GM18861 (cell line): ENCODE measurements at regions not wholly inside any gene's neighbourhood (a gene's known extent, or its start where the extent isn't known, plus 50 kb on each side); places are given as distances from the start of the nearest gene placed in this dataset.

Experiments
- ATAC-seq: cut with Tn5 transposase; IDR thresholded peaks from one replicate; pipeline ENCODE4 v1.9.1; 2021; ENCODE audit not compliant: unreplicated experiment

DNA sequence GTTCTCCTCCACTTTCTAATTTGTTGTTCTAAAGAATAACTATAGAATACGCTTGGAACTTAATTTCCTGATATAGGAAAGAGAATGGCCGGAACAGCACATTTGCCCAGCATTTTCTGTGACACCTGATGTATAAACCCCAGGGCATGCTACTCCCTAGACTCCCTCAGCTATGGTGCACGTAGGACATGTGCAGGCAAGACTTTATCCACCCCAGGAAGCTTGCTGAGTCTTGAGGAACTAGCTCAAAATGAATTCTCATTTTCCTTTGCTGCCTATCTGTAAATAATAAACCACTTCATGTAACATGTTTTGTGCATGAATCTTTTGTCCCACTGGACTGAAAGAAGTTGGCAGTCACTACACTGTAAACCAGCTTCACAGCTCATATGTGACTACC, 535.8 kb upstream of the SLITRK1 start:
- no peak for ATAC-seq

DNA sequence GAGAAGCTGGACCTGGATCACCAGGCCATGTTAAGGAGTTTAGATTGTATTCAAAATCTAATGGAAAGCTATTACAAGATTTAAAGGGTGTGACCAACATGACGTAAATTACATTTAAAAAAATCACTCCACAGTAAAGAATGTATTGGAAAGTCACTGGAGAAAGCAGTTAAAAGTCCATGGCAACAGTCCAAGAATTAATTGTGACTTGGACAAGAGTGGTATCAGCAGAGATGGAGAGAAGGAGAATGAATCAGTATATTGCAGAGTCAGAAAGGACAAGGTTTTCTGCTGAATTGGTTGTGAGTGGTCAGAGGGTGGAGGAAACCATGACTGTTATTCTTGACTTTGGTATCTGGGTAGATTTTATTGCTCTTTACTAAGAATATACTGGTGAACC, 535.1 kb upstream of the SLITRK1 start:
- ATAC-seq, result no peak

DNA sequence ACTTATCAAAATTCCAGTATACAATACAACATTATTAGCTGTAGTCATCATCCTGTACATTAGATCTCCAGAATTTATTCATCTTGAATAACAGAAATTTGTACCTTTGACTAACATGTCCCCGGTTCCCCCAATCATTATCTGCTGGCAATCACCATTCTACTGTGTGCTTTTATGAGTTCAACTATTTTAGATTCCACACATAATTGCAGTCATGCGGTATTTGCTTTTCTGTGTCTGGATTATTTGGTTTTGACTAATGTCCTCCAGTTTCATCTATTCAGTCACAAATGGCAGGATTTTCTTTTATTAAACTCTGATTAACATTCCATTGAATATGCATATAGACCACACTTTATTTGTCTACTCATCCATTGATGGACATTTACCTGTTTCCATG, 530.7 kb upstream of the SLITRK1 start:
- no peak for ATAC-seq

DNA sequence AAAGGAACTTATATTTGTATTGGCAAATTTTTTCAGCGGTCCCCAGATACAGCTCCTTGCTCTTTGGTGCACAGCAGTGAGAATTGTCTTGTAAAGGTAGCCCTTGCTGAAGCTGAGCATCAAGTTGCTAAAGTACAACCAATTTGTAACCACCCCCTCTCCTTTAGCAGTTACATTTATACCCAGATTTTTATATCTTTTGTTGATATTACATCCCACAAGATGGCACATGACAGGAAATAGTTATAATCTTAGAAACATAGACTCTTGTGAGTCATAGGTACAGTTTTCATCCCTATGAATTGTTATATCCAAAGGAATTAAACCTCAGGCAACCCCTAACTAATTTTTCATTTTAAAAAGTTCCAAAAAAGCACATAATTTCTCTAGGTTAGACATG, 523.0 kb upstream of the SLITRK1 start:
- no peak for ATAC-seq

DNA sequence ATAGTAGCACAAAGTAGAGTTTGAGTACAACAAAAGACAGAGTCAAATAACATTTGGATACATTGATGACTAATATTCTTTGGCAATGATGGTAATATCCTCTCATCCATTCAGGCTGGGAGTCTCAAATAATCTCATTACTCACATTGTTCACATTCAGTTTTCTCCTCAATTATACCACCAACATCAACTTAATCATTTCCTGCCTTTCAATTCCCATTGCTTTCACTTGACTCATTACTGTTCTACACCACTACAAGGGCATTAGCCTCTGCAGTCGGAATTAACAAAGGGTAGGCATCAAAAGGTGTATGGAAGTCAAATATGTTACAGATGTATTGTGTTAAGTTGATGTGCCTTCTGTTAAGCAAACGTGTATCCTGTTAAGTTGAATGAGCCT, 518.4 kb upstream of the SLITRK1 start:
- no peak for ATAC-seq

DNA sequence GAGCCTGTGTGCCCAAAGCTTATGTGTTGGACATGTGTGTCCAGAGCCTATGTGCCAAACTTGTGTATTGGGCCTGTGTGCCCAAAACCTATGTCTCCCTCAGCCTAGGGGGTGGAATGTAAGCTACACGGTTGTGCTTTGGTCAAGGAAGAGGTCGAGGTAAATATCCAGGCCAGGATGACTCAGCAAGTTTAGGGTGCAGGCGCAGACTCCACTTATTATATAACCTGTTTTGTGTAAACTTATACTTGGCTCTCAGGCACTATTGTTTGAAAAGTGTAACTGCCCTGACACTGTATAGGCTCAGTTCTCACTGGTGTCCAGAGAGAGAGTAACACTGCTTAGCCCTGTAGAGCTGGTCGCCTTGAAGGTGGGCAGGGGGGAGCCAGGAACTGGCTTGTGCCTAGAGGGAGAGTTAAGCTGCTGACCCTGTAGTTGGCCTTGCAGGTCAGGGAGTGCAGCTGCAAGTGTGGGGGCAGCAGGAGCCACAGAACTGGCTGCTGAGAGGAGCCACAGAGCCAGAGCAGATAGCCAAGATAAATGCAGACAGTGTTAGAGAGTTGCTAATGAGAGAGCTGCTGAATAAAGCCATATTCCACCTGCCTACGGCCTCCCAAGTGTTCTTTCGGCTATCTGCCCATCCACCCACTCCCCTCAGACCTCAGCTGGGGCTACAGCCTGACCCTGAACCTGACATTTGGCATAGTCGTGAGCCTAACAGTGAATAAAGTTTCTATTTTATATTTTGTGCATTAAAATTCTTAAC, 517.2 kb upstream of the SLITRK1 start:
- no peak for ATAC-seq

DNA sequence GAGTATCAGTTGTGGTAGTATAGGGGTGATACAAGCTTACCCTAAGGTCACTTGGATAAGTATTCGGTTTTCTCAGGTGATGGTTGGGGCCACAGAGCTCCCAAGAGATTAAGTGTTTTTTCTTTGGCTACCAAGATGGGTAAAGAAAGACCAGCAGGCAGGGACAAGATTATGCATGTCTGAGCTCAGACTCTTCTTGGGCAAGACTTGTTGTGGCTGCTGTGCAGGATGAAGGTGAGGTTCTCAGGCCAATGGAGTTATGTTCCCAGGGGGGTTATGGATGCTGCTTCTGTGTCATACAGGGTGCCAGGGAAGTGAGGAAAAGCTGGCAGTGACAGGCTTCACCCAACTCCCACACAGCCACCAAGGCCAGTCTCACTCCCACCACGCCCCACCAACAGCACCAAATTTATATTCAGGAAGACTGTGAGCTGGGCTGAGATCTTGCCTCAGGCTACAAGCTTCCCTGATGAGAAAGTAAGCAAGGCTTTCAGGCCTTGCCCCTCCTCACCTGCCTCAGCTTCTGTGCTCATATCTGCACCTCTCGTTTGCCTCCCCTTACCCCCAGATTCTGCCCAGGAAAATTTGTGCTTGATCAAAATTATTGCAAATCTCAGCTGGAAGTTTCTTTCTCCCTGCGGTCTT, 511.8 kb upstream of the SLITRK1 start:
- ATAC-seq, result no peak

DNA sequence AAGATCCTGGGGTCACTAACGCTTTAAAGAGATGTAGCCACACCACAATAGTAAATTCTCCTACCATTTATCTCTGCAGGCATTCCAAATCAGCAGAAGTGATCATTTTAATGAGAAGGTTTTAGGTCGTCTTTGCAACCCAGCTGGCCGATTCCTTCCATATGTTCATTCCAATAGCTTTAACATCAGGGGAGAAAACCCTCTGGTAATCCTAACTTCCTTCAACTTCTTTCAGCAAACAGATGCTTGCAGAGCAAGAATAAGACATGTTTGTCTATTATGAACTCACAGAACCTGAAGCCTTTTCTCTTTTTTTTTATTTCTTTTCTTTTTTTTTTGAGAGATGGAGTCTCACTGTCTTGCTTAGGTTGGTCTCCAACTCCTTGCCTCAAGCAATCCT, 498.6 kb upstream of the SLITRK1 start:
- no peak for ATAC-seq

DNA sequence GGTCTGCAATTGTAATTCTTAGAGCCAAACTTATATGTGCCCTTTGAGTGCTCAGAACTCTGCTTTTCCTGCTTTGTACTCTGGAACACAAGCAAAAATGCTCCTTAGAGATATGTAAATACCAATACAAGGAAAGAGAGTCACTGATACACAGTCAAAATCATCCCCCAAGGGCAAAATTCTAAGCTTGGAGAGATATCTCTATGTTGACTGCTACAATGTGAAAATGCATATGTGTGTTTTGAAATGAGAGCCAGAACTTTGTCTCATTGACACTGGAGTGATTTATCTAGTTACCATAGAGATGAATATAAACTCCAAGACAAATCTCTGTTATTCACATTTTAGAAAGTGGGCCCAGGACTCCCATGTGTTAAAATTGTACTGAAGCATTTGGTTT, 494.8 kb upstream of the SLITRK1 start:
- ATAC-seq, result no peak

DNA sequence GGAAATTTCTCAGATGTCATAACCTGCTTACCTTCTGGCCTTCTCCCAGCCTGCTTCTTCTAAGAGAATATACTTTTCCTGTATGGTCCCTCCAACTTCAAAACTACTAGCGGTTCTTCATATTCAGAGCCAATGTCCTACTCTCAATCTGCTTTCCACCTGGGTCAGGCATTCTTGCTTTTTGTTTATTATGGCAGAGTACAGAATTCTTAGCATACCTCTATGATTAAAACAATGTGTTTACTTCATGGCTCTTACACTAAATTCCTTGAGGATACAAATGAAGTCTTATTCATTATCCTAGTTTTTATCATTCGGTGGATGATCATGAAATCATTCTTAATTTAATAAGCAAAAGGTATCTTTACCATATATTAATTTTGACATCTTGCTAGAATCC, 484.2 kb upstream of the SLITRK1 start:
- no peak for ATAC-seq

DNA sequence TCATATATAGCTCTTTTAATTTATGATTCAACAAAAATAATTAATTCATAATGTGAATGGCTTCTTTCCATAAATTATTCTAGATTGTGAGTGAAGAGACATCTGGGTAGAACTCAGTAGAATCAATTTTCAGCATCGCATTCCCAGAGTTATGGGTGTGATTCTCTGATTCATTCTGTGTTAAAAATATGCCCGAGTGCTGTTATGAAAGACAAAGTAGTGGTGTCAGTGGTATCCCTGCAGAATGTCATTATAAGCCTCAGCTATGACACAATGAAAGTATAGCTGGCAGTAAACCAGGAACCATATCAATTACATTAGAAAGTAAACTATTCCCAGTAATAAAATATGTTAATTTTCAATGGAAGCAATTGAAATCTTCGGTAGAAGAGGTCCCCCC, 480.5 kb upstream of the SLITRK1 start:
- ATAC-seq, result no peak

DNA sequence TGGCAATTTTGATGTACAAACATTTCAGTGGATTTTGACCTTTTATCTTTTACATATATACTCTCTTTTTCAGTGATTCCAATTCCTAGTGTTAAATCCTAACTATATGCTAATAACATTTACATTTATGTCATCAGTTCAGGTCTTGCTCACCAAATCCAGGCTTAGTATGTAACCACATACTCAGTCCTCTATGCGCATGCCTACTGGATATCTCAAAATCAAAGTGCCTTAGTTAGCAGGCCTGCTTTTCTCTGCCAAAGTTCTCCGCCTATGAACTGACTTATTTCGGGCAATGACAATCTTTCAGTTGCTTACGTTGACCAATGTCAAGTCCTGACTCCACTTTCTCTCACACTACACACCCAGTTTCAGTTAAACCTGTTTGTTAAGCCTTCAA, 478.5 kb upstream of the SLITRK1 start:
- no peak for ATAC-seq

DNA sequence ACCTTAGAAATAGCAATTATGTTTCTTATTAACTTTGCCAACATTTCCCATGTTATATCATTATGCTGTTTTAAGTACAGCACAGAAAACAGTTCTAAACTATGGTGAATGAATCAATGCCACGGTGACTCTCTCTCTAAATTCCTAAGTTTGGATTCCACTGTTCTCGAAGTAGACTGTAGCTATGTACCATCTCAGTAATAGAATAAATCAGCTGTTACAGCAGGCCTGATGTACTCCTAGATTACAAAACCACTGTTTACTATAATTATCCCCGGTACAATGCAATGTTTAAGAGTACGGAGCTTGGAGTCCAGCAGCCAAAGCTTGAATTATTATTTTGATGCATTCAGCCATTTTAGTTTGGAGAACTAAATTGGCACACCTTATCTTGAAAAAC, 476.3 kb upstream of the SLITRK1 start:
- no peak for ATAC-seq

DNA sequence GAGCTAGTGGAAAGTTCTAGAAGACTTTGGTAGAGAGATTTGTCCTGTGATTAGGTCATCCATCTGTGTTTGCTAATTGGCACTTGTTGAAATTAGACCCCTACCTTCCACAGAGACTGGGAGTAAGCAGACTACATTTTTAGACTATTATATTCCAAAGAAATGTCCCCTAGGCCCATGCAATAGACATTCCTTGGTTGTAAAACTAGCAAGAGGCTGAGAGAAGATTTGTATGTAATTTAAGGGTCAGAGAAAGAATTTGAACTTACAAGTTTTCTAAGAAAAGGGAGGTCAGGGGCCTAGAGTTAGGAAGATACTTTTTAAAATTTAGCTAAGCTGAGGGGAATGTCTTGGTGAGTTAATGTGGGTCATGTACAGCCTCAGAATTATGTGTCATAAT, 470.7 kb upstream of the SLITRK1 start:
- no peak for ATAC-seq

DNA sequence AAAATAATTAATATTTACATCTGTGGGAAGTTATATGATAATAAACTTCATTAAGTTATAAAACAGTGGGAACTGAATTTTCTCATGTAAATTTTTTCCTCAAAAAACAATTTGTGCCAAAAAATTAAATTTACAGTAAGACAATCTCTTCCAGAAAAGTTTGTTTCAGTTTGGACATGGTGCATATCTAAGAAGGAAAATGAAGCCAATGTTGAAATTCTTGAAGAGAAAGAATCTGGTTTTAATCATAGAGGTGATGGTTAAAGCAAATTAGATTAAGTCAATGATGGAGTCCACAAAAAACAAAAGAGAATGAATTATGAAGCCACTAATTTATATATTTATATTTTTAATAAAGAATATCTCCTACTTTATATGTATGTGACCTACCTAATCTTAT, 457.2 kb upstream of the SLITRK1 start:
- ATAC-seq, result no peak

DNA sequence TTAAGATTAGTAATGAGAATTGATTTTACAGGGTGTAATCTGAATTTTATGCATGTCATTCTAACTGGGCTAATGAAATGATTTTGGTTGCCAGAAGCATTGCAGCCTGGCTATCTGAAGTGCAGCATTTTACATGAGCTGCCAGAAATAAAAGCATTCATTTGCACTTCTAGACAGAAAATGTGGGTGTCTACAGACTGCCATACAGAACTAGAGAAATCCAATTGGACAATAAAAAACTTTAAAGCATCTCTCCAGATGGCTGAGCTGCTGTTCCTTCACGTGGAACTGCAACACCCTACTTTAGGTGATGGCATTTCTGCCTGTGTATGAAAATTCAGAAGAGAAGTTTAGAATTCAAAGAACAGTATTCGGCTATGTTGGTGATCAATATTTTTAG, 450.1 kb upstream of the SLITRK1 start:
- no peak for ATAC-seq

DNA sequence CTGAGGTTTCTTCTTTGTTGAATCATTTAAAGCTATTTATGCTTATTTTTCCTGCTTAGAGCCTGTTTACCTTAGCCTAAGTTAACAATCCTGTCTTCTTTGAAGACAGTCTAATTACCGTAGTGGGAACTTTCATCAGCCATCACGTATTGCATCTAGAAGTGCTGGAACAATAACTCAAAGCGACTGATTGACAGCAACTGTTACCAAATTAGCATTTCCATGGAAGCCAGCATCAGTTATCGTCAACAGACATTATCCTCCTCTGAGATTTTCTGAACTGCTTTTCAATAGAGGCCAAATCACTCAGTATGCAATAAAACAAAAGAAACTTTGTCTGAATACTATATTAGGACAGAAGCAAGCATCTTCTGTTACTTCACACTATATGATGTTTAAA, 433.3 kb upstream of the SLITRK1 start:
- ATAC-seq, result no peak

DNA sequence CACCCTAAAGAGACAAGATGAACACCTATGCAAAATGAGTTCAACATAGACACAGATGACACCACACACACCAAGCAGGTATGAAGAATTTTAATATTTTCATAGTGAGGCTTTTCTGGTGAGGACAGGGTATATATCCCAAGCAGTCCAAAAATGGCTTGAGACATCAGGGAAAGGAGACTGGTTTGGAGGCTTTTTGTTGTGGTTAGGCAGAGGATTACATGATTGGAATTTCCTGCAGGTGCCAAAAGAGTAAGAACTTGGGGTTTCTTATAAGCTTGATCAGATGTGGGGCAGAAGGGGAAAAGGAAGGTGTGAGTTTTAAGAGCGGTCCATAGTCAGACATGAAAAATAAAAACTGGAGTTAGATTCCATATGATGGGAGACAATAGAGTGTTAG, 420.8 kb upstream of the SLITRK1 start:
- ATAC-seq, result no peak

DNA sequence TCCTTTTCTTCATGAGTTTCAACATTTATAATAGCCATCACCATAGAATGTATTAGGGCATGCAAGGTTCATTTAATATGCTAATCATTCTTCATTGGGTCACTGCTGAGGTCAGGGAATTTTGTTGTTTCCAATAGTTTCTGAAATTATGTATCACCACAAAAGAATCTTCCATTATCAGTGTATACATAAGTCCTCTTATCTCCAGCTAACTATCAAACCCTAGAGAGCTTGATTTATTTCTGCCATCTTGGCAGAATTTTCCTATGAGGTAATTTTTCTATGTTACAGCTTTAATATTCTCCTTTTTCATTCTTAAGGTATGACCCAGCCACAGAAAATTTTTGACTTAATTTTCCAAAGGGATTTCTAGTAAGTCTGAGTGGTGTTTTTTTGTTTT, 415.0 kb upstream of the SLITRK1 start:
- ATAC-seq, result no peak

DNA sequence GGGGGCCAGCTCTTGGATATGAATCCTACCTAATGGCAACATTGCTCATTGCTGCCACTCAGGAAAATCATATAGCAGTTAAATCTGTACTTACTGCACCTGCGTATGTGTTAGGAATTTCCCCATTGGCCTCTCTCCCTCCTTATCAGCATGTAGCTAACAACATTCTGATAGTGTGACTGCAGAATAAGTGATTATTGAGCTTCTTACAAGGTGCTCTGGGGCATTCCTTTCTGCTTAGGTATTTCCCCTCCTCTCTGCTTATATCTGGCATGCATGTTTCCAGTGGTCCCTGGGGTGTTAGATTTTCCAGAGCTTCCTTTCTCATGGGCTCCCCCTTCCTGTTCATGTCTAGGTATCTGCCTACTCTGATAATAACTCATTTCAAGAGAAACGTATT, 414.1 kb upstream of the SLITRK1 start:
- no peak for ATAC-seq

DNA sequence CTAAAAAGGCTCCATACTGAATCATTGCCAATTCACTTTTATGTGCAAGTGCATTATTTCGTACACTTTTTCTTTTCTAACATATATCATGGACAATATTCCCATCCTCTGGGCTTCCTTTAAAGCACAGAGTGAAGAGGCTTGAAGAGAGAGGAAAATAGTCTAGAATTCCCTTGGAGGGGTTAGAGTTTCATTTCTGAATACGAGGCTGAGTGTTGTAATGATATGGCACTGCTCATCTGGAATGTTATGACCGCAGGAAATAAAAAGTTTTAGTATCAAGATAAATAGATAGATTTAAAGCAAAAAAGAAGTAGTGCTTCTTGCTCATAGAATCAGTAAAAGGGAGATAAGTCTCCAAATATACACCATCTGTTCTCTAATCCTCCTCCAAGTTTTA, 412.3 kb upstream of the SLITRK1 start:
- no peak for ATAC-seq

DNA sequence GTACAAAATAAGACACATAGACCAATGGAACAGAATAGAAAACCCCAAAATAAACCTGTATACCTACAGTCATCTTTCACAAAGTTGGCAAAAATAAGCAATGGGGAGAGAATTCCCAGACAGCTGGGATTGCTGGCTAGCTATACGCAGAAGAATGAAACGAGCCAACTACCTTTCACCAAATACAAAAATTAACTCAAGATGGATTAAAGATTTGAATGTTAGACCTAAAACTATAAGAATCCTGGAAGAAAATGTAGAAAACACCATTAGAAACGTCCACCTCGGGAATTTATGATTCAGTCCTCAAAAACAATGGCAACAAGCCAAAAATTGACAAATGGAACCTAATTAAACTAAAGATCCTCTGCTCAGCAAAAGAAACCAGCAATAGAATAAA, 408.1 kb upstream of the SLITRK1 start:
- no peak for ATAC-seq

DNA sequence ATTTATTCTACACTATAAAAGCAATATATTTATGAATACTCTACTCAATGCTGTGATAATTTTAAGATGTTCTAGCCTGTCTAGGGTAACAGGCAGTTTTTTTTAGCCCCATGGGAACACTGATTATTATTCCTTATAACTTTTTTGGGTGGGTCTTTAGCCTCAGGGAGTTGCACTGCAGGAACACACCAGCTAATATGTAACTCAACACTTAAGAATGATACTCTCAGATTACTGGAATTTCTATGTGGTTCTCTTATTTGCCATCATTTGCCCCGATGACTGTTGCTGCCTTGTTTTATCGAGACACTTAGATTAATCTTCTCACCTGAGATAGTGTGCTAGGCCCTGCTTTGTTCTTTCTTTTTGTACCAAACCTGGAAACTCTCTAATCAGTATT, 396.9 kb upstream of the SLITRK1 start:
- ATAC-seq, result no peak
